HG03442 (cell line): ENCODE measurements at regions not wholly inside any gene's neighbourhood (a gene's known extent, or its start where the extent isn't known, plus 50 kb on each side); places are given as distances from the start of the nearest gene placed in this dataset.
"Not testable (repeated sequence)": the region's sequence is repeated elsewhere in the genome, so short reads cannot be mapped to it uniquely, and the experiment has no call there.

ENCODE experiments used
- ATAC-seq: cut with Tn5 transposase; IDR thresholded peaks from one replicate; pipeline ENCODE4 v1.9.1; 2021; ENCODE audit warnings: mild to moderate bottlenecking, moderate library complexity; ENCODE audit not compliant: unreplicated experiment

DNA sequence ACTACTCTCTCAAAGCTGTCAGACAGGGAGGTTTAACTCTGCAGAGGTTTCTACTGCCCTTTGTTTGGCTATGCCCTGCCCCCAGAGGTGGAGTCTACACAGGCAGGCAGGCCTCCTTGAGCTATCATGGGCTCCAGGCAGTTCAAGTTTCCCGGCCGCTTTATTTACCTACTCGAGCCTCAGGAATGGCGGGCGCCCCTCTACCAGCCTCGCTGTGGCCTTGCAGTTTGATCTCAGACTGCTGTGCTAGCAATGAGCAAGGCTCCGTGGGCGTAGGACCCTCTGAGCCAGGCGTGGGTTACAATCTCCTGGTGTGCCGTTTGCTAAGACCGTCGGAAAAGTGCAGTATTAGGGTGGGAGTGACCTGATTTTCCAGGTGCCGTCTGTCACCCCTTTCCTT is 124.3 kb downstream of the PTCHD1 start:
- not testable (repeated sequence) for ATAC-seq

DNA sequence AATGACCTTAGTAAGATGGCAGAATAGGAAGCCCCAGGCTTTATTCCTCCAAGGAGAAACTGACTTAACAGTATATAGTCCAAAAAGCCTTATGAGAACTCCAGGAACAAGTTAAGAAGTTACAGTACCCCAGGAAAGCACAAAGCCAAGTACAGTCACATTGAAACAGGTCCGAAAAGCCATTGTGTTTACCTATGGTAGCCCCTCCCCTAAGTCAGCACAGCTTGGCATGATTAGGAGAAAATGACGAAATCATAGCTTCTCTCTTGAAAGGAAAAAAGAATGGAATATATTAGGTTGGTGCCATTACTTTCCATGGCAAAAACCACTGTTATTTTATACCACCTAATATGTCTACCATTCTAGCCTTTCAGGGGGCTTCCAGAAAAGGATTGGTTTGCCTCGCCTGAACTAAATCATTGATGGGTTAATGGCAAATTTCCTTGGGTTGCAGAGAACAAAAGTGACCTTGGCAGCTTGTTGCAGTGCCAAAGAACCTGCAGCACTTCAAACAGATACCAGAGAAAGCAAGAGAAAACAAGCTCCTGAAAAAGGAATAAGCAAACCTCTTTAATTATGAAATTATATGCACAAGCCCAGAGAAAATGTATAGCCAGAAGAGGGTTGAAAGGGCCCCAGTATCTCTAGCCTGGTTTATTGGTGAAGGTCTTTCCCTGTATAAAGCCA is 130.6 kb downstream of the PTCHD1 start:
- ATAC-seq, result no peak

DNA sequence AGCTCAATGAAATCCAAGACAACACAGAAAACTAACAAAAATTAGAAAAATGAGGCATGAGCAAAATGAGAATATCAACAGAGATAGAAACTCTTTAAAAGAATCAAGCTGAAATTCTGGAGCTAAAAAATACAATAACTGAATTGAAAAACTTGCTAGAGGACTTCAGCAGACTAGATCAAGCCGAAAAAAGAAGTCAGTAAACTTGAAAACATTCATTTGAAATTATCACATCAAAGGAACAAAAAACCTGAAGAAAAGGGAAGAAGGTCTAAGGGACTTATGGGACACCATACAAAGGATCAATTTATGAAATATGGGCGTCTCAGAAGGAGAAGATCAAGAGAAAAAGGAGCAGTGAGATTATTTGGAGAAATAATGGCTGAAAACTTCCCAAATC is 131.3 kb downstream of the PTCHD1 start:
- no peak for ATAC-seq

GRCh38 chrX:23478056-23478455 is 143.4 kb downstream of the PTCHD1 start:
- no peak for ATAC-seq

GRCh38 chrX:23478561-23478960 is 143.9 kb downstream of the PTCHD1 start:
- ATAC-seq, result no peak

GRCh38 chrX:23482561-23482960 is 147.9 kb downstream of the PTCHD1 start:
- no peak for ATAC-seq

- no peak for ATAC-seq
These were observed 148.7 kb downstream of the PTCHD1 start for GRCh38 chrX:23483396-23483795.

DNA sequence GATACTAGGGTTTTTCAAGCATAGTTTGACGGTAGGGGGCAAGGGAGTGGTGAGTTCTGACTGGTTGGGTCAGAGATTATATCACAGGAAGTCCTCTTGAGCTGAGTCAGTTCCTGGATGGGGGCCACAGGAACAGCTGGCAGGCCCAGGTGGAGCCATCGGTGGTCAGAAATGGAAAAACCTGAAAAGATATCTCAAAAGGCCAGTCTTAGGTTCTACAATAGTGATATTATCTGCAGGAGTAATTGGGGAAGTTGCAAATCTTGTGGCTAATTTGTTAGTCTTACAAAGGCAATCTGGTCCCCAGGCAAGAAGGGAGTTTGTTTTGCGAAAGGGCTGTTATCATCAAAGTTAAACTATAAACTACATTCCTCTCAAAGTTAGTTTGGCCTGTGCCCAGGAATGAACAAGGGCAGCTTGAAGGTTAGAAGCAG is 159.3 kb downstream of the PTCHD1 start:
- ATAC-seq, result peak; percentile 76

GRCh38 chrX:23494741-23495140 is 160.1 kb downstream of the PTCHD1 start:
- ATAC-seq, result no peak

GRCh38 chrX:23497919-23498318 is 163.3 kb downstream of the PTCHD1 start:
- ATAC-seq, result peak; percentile 68

DNA sequence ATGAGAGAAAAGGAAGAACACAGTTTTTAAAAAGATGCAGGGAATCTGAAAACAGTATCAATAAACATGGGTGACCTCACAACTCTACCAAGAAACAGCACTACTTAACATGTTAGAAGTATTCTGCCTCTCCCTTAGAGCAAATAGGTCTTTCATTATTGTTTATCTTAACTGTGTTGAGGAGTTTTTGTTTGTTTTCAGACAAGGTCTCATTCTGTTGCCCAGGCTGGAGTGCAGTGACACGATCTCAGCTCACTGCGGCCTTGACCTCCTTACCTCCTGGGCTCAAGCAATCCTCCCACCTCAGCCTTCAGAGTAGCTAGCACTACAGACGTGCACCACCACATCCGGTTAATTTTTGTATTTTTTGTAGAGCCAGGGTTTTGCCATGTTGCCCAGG is 165.3 kb upstream of the PRDX4 start:
- no peak for ATAC-seq

GRCh38 chrX:23503835-23504539 is 163.3 kb upstream of the PRDX4 start:
- no peak for ATAC-seq

DNA sequence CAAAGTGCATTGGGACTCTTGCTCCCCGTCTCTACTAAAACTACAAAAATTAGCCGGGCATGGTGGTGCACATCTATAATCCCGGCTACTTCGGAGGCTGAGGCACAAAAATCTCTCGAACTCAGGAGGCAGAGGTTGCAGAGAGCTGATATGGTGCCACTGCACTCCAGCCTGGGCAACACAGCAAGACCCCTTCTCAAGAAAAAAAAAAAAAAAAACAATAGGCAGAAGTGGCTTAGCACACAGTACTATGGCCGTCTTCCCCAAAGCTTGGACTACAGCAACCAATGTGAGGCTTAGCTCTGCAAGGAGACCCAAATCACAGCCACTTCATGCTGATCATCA is 162.8 kb upstream of the PRDX4 start:
- no peak for ATAC-seq

DNA sequence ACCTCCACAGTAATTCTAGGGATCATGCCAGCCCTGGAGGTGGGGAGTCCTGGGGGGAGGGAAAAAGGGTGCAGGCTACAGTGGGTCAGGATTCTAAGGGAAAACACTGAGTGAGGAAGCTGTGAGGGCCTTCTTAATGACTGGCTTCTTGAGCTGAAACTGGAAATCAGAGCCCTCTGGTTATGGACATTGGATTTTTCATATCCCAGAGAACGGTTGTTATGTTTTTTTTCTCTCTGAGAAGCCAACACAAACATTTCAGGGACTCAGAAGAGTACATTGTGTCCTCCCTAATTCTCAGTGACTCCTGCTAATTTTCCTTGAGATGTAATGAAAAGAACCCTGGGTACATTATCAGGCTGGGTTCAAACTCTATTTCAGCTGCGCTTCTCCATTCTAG is 162.4 kb upstream of the PRDX4 start:
- ATAC-seq, result no peak

GRCh38 chrX:23505531-23506303 is 161.6 kb upstream of the PRDX4 start:
- no peak for ATAC-seq

DNA sequence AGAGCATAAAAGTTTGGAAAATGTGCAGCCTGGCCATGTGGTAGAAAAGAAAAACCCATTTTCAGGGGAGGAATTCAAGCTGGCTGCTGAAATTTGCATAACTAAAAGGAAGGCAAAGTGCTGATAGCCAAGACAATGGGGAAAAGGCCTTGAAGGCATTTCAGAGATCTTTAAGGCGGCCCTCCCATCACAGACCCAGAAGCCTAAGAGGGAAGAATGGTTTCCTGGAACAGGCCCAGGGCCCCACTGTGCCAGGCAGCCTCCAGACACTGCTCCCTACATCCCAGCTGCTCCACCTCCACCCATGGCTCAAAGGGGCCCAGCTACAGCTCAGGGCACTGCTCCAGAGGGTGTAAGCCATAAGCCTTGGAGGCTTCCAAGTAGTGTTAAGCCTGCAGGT is 158.0 kb upstream of the PRDX4 start:
- no peak for ATAC-seq

- ATAC-seq, result no peak
These were observed 155.5 kb upstream of the PRDX4 start for GRCh38 chrX:23511793-23512192.

DNA sequence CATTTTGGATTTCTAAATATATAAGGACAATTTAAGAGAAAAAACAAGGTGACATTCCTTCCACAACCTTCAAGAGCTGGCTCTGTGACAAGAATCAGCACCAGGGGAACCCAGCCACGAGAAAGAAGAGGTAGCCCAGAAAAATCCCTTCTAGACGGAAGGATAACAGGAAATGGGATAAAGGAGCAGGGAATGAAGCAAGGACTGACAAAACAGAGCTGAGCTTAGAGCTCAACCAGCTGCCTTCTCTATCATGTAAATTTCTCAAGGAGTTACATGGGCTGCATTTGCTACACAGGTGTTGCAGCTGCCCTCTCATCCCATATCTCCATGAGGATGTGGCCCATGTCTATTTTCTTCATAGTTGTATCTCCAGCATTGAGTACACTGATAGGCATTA is 154.2 kb upstream of the PRDX4 start:
- no peak for ATAC-seq

GRCh38 chrX:23514082-23514481 is 153.2 kb upstream of the PRDX4 start:
- ATAC-seq, result no peak

DNA sequence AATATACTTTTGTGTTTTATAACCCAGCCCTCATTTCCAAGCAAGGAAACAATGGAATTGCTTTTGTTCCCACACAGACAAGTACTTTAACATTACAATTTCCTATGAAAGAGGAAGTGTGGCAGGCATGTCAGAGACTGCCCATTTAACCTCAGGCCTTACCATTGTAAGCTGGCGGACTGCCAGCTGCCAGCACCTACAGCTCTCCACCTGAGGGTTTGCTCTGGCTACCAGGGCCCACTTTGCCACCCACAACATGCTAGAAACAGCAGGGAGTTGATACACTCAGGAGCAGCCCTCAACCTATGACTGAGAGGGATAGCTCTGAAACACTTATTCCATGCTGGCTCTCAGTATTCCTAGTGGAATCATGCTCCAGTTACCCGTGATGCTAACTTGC is 152.3 kb upstream of the PRDX4 start:
- no peak for ATAC-seq

DNA sequence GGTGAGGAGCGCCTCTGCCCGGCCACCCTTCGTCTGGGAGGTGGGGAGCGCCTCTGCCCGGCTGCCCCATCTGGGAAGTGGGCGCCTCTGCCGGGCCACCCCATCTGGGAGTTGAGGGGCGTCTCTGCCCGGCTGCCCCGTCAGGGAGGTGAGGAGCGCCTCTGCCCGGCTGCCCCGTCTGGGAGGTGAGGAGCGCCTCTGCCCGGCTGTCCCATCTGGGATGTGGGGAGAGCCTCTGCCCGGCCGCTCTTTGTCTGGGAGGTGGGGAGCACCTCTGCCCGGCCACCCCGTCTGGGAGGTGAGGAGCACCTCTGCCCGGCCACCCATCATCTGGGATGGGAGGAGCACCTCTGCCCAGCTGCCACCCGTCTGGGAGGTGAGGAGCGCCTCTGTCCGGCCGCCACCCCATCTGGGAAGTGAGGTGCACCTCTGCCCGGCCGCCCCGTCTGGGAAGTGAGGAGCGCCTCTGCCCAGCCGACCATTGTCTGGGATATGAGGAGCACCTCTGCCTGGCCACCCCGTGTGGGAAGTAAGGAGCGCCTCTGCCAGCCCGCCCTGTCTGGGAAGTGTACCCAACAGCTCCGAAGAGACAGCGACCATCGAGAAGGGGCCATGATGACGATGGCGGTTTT is 144.2 kb upstream of the PRDX4 start:
- not testable (repeated sequence) for ATAC-seq

DNA sequence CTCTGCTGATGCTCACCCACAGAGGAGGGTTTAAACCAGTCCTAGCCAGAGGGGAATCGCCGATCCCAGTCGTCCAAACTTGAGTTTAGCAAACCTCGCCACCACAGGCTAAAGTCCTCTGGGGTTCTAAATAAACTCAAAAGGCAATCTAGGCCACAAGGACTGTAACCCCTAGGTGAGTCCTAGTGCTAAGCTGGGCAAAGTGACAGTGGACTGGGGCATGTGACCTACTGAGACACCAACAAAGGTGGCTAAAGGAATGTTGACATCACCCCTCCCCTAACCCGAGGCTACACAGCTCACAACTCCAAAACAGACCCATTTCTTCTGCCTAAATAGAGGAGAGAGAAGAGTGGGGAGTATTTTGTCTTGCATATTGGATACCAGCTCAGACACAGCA is 142.8 kb upstream of the PRDX4 start:
- no peak for ATAC-seq
